ENCODE measurements at regions not wholly inside any gene's neighbourhood (a gene's known extent, or its start where the extent isn't known, plus 50 kb on each side); places are given as distances from the start of the nearest gene placed in this dataset.

DNA sequence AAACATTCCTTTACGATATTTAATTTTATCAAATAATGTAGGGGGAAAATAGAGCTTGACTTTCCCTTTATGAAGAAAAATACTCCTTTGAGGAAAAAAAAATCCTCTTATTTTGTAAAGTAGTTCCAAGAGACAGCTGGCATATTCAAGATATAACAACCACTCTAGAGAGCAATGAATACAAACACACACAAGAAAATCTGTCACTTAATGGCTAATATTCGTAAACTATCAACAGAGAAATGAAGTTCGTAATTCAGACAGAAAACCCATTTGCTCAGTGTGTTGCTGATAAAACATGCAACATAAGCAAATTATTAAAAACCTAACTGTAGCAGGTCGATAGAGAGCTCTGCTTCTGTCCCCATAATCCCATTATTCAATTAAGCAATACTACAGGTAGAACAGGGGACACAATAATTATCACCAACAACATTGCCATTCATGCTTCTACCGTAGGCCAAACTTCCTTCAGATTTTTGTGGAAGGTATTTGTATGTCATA is 714.4 kb upstream of the MARCKS start:
- no peak for DNase-seq (ENCODE audit: low read depth in 2 of 2)

- no peak for DNase-seq (ENCODE audit: low read depth in 2 of 2)
Measured at GRCh38 chr6:113143206-113143605, 713.9 kb upstream of the MARCKS start.

DNA sequence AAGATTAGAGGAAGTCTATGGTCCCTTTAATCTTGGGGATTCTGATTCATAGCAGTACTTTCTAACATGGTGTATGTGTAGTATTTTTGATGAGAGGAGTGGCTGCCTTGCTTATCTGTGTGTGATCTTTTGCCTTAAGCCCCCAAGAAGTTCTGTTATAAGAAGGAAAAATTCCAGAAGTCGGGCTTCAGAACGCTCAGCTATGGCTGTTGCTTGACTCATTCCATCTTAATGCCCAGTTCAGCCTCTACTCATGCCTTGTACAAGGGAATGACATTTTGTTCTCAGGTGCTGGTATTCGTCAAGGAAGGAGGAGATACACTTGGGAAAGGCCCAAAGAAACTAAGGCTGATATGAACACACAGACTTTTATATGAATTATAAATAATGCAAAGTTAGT is 713.0 kb upstream of the MARCKS start:
- no peak for DNase-seq (ENCODE audit: low read depth in 2 of 2)

DNA sequence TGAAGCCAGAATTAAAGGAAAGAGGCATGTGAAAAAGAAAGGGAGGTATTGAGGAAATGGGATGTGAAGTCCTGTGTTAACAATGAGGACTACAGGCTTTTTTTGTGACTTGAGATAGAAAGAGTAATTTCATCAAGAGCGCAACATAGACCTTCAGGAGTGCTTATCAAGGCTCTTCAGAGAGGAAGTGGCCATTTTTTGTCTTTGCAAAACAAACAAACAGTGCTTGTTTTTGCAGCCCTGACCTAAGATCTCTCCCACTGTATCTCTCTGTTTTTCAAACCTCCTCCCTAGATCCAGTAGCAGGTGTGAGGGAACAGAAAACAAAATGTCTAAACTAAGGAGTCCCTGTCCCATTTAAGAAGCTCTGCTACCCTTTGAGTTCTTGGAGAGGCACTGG is 710.3 kb upstream of the MARCKS start:
- no peak for DNase-seq (ENCODE audit: low read depth in 2 of 2)

GRCh38 chr6:113147544-113147943 is 709.6 kb upstream of the MARCKS start:
- DNase-seq (ENCODE audit: low read depth in 2 of 2): no peak

GRCh38 chr6:113148566-113148965 is 708.6 kb upstream of the MARCKS start:
- no peak for DNase-seq (ENCODE audit: low read depth in 2 of 2)

DNA sequence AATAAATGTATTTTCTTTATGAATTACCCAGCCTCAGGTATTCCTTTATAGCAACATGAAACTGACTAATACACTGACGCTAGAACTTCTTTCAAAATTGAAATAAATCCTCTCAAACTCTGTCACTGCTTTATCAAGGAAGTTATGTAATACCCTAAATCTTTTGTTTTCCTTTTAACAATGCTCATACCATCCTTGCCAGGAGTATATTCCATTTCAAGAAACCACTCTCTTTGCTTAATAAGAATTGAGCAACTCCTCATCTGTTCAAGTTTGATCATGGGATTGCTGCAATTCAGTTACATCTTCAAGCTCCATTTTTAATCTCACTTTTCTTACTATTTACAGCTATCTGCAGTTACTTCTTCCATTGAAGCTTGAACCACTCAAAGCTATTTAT is 707.6 kb upstream of the MARCKS start:
- no peak for DNase-seq (ENCODE audit: low read depth in 2 of 2)

DNA sequence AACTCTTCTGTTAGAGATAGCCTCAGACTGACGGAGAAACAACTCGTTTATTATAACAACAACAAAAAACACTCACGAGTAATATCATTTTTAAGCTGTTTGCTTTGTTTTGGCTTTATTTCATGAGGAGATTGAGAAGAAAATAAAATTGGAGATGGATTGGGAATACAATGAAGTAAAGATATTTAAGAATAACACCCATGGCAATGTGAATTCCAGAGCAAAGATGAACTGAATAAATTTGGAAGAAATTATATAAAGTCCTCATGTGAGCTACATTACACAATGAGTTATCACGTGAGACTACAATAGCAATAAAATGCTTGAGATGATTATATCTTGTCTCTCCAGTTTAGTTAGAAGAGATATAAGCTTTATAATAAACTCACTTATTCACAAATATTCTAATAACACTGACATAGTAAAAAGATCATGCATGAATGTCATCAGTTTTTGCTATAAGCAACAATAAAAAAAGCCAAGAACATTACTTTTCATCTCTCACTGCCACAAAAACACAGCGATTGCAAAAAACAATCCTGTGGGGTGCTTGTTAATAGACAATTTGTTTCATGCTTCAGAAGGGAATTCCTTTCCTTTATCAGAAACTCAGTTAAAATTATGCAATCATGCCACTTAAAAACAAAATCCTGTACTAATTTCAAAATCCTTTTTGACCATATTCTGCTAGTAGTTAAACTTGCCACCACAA is 696.7 kb upstream of the MARCKS start:
- no peak for DNase-seq (ENCODE audit: low read depth in 2 of 2)

- DNase-seq (ENCODE audit: low read depth in 2 of 2): no peak
Measured at GRCh38 chr6:113161018-113161315, 696.2 kb upstream of the MARCKS start.

GRCh38 chr6:113162739-113163138 is 694.4 kb upstream of the MARCKS start:
- DNase-seq (ENCODE audit: low read depth in 2 of 2): no peak

DNA sequence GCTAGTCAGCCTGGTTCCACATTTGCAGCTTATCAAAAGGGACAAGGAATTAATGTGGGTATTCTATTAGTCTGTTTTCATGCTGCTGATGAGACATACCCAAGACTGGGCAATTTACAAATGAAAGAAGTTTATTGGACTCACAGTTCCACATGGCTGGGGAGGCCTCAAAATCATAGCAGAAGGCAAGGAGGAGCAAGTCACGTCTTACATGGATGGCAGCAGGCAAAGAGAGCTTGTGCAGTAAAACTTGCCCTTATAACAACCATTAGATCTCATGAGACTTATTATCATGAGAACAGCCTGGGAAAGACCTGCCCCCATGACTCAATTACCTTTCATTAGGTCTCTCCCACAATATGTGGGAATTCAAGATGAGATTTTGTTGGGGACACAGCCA is 689.1 kb upstream of the MARCKS start:
- DNase-seq (ENCODE audit: low read depth in 2 of 2): no peak

- DNase-seq (ENCODE audit: low read depth in 2 of 2): no peak
Measured at GRCh38 chr6:113169484-113169883, 687.7 kb upstream of the MARCKS start.

DNA sequence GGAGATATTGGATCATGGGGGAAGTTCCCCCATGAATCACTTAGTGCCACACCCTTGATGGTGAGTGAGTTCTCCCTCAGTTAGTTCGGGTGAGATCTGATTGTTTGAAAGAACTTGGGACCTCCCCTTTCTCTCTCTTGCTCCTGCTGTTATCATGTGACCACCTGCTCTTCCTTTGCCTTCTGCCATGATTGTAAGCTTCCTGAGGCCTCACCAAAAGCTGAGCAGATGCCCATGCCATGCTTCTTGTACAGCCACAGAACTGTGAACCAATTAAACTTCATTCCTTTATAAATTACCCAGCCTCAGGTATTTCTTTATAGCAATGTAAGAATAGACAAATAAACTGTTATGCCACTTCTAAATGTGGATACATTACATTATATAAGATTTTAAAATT is 686.7 kb upstream of the MARCKS start:
- no peak for DNase-seq (ENCODE audit: low read depth in 2 of 2)

- DNase-seq (ENCODE audit: low read depth in 2 of 2): no peak
Measured at GRCh38 chr6:113171882-113172281, 685.3 kb upstream of the MARCKS start.

DNA sequence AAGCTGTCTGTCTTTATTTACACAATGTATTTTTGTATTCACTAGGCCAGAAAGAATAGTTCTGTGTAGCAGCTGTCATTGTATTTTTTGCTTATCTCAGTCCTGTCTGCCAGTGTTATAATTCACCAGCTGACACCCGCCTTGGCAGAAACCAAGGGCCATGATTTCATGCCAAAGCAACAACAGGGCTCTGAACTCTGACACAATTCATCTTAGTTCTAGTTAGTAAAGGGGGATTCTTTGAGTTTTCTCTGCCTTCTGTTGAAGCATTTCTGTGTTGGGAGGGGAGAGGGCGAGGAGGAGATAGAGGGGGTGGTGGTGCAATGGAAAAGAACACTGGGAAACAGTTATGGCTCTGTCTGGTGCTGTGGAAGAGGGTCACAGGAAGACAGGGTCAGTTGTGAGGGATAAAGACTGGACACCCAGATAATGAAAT is 684.6 kb upstream of the MARCKS start:
- no peak for DNase-seq (ENCODE audit: low read depth in 2 of 2)

- DNase-seq (ENCODE audit: low read depth in 2 of 2): no peak
Measured at GRCh38 chr6:113178349-113178748, 678.8 kb upstream of the MARCKS start.

DNA sequence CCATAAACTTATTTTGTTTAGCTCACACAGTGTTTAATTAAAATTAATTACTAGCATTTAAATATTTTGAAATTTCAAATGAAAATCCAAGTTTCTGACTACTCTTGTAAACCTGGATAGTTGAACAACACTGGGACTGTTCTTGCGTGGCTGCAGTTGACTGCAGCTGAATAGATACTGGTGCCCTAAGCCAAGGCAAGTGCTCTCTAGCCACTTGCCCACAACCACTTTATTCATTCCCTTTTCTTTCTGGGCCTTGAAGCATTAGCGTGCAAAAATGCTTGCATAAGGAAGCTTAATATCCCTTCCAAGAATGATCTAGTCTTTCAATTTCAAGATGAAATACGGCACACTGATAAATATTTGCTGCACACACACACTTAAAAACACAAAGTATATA is 676.0 kb upstream of the MARCKS start:
- DNase-seq (ENCODE audit: low read depth in 2 of 2): no peak

- no peak for DNase-seq (ENCODE audit: low read depth in 2 of 2)
Measured at GRCh38 chr6:113182370-113183141, 674.6 kb upstream of the MARCKS start.

DNA sequence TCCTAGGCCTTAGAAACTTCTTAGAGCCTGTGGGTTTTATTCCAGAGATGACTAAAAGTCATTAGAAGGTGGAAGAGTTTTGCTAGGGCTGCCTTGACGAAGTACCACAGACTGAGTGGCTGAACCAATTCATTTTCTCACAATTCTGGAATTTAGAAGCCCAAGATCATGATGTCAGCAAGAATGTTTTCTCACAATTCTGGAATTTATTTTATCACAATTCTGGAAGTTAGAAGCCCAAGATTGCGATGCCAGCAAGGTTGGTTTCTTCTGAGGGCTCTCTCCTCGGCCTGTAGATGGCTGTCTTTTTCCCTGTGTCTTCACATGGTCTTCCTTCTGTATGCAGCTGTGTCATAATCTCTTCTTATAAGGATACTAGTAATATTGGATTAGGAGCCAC is 672.9 kb upstream of the MARCKS start:
- DNase-seq (ENCODE audit: low read depth in 2 of 2): no peak

GRCh38 chr6:113184736-113185135 is 672.4 kb upstream of the MARCKS start:
- no peak for DNase-seq (ENCODE audit: low read depth in 2 of 2)

DNA sequence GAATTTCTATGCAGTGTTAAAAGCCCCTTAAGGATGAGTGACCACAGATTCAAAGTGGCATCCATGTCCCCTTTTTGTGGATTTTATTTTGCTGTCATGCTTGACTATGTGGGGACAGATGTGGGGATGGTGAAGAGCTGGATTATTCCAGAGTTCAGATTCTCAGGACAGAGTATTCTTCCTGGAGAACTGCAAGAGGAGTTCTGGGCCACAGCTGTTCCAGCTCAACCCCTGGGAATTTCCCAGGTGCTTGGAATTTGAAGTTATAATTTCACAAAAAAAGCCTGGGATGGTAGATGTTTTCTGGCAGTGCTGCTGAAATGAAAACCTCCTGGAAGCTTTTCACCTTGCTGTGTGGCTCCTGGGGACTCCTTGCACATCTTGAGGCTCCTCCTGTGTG is 671.8 kb upstream of the MARCKS start:
- DNase-seq (ENCODE audit: low read depth in 2 of 2): no peak

DNA sequence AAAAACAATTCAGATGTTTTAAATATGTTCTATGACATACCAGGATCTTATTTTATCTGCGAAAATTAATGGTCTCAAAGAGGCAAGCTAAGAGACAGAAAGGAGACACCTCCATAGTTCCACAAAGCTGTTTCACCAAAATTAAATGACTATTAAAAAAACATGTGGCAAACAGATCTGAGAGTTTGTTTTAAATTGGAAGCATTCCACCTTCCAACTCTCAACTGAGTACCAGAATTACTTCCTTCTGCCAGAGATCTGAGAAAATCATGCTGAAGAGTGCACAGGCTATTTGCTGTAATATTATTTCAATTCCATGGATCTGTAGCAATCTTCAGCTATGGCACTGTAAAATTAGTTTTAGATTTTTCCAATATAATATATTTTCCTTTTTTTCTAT is 669.5 kb upstream of the MARCKS start:
- no peak for DNase-seq (ENCODE audit: low read depth in 2 of 2)

- no peak for DNase-seq (ENCODE audit: low read depth in 2 of 2)
Measured at GRCh38 chr6:113188962-113189361, 668.2 kb upstream of the MARCKS start.

DNA sequence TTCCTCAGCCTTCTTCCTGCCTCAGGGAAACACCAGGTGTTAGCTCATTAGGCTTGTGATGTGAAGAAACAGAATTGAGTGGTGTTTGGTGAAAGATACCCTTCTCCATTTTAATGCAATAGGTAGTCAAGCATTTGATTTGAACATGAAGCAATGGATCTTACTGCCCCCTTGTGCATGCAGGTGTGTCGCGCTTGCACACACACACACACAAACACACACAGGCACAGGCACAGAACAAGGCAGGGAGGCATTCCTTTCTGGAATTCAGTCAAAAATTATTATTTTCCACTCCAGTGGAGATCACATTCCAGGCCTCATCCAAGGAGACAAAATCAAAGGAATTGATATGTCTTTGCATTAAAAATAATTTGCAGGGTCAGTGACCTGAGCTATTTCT is 667.0 kb upstream of the MARCKS start:
- DNase-seq (ENCODE audit: low read depth in 2 of 2): no peak
